ENCODE measurements at regions not wholly inside any gene's neighbourhood (a gene's known extent, or its start where the extent isn't known, plus 50 kb on each side); places are given as distances from the start of the nearest gene placed in this dataset.

- TF ChIP-seq CTCF (IDR thresholded peaks at IDR 0.05; ENCODE audit: insufficient read depth, low read depth, low read length) (no peak), EZH2 (IDR thresholded peaks at IDR 0.05; ENCODE audit: insufficient read depth, low read length) (no peak)
Measured at GRCh38 chr5:89473196-89473595, 590.2 kb upstream of the MEF2C start.
